Renal cortex interstitium (tissue), 11 donors: ENCODE measurements at regions not wholly inside any gene's neighbourhood (a gene's known extent, or its start where the extent isn't known, plus 50 kb on each side); places are given as distances from the start of the nearest gene placed in this dataset.
A peak's percentile ranks its signal among the peaks of the same experiment; 100 is the strongest.
"Not testable (repeated sequence)": the region's sequence is repeated elsewhere in the genome, so short reads cannot be mapped to it uniquely, and the experiment has no call there.

ENCODE experiments used
- DNase-seq, 11 donors: peaks; one replicate each; pipeline ENCODE4 v3.0.0-alpha.2; 2013; ENCODE audit warnings: low read depth in 9 of 11, low spot score in 4 of 11; ENCODE audit errors: extremely low read depth in 1 of 11

DNA sequence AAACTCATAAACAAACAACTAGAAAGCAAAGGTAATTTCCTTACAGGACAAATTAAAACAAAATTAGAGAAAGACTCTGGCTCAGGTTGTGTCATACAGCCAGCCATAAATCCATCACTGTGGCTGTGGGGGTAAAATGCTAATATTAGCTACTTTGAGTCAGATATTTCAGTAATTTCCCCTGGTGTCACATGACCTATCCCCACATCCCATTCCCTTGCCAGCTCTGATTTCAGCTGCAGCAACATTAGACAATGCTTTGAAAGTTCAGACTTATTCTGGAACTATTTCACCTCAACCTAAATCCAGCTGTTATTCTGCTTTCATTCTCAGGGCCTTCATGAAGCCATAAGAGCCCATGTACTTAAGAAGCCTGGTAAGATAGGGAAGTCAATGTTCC lies 55.3 kb downstream of the RPL10L start:
- DNase-seq: no peak

DNA sequence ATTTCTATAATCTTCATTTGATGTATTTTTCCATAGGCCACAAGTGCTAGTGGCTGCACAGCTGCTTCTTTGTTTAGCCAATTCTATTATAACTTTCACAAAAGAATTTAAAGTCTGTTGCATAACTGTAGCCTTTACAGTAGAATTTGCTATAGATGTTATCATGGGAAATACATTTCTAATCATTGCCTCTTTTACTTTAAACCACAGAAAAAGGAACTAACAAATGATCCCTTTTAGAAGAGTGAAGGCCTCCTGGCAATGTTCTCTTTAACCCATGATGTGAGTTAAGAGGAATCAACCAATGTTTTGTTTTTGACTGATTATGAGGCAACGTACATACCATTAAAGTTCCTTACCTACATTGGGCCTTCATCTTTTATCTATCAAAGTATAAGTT lies 68.8 kb downstream of the RPL10L start:
- no peak for DNase-seq

DNA sequence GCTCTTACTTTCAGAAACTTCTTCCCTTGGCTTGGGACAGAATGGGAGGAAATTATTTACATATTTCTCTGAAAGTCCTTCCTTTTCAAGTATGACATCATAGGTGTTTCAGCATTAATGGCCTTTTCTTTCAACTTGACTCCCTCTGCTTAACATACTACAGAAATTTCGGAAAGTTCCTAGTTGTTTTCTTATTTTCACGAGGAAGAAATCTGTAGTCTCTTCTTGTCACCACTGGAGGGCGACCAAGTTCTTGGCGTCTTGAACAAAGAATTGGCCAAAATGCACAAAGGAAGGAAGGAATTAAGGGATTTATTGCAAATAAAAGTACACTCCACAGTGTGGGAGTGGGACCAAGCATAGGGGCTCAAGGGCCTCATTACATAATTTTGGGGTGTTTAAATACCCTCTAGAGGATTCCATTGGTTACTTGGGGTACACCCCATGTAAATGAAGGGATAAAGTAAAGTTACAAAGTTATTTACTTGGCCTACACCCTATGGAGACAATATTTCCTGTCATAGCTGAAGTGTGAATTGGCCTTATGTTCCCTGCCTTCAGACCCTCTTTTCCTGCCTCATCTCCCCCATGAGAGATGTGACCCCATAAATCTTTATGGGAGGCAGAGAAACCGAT lies 70.4 kb downstream of the RPL10L start:
- no peak for DNase-seq

DNA sequence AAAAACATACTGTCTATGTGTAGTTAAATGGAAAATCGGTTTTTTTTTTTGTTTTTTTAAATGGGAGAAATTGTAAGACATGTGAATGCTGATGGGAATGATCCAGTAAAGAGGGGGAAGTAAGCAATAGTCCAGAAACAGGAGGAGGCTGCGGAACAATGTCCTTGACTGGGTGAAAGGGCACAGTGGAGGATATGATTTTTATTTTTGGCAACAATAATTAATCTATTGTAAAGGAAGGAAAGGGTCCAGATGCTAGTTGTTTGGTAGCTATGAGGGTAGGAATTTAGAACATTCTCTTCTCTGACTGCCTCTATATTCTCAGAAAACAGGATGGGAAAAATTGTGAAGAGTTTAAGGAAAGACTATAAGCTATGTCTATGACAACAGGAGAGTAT lies 76.6 kb downstream of the RPL10L start:
- no peak for DNase-seq

DNA sequence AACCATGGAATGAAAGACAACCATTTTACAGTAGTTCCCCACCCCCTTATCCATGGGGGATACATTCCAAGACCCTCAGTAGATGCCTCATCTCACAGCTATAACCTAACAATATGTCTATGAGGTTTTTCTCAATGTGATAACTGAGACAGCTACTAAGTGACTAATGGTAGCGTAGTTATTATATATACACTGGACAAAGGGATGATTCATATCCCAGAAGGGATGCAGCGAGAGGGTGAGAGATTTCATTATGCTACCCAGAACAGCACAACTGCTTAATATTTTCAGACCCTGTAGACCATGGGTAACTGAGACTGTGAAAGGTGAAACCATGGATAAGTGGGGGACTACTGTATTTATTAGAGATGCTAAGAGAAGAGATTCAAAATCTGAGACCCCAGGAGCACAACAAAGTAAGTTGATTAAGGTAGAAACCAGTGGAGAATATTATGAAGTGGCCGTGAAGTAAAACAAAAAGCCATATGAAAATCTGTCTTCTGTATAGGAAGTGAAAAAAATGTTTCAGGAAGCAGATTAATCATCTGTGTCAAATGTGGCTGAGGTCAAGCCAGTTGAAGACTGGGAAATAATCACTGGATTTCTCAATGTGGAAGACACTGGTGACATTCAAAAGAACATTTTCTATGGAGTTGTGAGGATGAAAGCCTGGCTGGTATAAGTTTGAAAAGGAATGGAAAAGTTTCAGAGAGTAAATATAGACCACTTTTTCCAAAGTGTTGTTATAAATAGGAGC lies 77.2 kb downstream of the RPL10L start:
- no peak for DNase-seq

DNA sequence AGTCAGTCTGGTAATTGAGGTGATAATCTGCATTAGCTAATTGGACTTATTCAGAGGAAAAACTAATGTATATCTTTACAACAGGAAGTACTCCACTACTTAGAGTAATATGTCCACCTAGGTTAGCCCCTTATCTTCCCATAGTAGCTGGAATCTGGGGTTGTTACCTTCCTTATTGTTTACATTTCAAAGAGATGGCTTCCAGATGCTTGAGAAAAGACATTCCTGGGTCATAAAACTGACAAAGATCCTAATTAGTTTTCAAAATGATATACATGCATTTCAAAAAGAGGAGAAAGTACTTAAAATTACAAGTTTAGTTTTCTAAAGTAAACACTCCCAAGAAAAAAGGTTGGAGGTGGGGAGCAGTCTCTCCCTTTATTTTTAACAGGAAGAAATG lies 78.1 kb downstream of the RPL10L start:
- peak in 6 of 11 donors; percentile 9 to 37 (median 26) for DNase-seq

DNA sequence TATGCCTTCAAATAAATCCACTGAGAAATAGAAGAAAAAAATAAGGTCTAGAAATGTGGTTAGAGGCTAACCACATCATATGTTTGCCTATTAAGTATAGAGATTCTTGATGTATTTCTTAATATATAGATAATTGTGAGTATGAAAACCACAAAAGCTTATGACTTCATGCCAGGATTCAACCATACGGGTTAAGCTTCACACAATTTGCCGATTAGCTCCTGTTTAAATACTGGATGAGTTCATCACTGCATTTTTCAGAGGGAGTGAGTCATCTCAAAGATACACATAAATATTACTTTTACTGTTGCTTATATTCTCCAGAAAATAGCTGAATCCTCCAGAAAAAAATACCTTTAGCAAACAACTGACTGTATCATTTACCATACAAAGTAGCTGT lies 79.6 kb downstream of the RPL10L start:
- no peak for DNase-seq

DNA sequence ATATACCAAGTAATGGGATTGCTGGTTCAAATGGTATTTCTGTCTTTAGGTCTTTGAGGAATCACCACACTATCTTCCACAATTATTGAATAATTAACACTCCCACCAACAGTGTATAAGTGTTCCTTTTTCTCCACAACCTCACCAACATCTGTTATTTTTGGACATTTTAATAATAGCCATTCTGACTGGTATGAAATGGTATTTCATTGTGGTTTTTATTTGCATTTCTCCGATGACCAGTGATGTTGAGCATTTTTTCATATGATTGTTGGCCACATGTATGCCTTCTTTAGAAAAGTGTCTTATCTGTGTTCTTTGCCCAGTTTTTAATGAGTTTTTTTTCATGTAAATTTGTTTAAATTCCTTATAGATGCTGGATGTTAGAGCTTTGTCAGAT lies 83.4 kb downstream of the RPL10L start:
- not testable (repeated sequence) for DNase-seq

DNA sequence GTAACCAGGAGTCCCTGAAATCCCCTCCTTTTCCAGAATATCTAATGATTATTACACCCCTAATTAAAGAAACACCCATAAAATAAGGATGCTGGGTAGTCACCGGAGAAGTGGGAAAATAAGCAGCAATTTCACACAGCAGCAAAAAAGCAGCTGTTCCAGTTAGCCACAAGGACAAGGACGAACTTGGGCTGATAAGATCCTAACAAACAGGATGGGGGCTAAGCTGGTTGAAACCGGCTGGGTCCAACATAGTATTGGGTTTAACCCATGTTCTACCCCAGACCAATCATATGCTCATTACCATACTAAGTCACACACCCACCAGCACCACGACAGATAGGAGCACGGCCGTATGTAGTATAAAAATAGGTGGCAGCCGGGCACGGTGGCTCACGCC lies 100.7 kb downstream of the RPL10L start:
- DNase-seq: no peak

DNA sequence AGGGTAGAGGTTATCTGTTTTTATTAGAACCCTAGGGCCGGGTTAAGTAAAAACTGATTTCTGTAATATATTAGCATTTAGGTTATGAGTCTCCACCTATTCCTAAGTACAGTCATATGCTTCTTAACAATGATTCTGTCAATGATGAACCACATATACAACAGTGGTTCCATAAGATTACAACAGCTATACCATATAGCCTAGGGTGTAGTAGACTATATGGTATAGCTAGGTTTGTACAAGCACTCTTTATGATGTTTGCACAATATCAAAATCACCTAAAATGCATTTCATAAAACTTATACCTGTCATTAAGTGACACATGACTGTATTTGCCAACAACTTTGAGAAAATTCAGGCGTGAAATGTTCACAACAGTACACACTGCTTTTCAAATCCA lies 110.6 kb downstream of the RPL10L start:
- no peak for DNase-seq

DNA sequence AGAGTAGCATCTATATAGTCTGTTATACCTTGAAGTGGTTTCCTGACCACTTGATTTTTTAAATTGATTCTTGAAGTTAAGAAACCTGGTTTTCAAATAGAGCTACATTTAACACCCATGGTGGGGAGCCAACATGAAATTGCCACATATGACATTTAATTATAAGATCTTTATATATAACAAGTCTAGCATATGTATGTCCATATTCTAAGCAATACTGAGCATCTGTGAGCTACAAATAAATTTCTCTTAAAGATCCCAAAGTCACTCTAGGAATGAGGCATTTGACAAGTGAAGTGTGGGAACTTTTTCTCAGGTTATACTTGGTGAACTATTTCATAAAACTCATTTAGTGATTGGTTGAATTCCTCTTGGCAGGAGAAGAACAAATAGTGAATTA lies 132.5 kb downstream of the RPL10L start:
- no peak for DNase-seq

DNA sequence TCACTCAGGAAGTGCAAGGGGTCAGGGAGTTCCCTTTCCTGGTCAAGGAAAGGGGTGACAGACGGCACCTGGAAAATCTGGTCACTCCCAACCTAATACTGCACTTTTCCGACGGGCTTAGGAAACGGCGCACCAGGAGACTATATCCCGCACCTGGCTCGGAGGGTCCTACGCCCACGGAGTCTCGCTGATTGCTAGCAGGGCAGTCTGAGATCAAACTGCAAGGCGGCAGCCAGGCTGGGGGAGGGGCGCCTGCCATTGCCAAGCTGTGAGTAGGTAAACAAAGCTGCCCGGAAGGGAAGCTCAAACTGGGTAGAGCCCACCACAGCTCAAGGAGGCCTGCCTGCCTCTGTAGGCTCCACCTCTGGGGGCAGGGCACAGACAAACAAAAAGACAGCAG lies 142.8 kb downstream of the RPL10L start:
- not testable (repeated sequence) for DNase-seq

DNA sequence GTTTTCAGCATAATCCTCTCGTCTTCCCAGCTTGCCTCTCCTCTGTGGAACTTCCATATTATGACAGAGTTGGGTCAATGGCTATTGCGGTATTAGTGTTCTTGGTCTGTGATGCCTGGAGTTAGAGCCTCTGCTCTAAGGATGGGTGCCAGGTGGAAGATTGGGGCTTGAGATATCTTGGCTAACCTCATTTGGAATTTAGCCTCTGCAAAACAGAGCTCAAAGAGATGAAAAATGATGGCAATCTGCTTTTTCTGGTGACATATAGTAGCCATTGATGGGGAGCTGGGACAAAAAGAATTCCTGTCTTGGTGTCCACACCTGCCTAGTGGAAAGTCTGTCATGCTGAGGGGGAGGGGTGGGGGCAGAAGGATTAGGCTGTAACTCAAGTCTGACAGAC lies 152.1 kb downstream of the RPL10L start:
- no peak for DNase-seq

DNA sequence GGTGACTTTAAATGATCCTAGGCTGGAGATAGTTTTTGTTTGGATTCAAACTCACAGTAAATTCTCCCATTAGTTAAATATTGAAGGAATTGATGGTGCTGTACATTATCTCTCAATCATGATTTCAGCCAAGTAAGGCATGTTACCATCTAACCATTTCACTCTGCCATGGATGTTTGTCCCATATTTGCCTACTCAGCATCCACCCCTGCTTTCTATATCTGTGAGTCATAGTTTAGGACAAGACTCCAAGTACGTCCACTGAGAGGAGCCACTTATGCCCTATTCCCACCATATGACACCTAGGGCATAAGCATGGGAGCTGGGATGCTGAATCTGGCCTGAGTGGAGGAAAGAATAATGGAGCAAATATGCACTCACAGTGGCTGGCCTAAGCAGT lies 155.2 kb downstream of the RPL10L start:
- no peak for DNase-seq

DNA sequence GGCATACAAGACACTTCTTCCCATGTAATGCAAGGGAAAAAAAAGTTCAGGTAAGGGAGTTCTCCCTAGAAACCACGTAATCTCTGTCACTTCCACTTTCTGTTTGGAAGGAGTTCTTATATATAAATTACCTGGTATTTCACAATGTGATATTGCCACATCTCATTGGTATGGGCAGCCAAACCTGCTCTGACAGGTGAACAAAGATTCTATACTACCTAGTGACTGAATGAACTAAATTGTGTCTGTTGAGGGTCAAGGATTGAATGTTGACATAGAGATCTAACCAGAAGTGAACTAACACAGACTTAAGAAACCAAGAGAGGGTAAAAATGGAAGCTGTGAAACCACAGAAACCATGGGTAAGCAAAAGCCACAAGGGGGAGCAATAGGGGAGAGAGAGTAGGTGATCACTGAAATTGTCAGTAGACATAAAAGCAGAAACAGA lies 161.3 kb downstream of the RPL10L start:
- peak in 3 of 11 donors; percentile 0 to 12 (median 1) for DNase-seq

DNA sequence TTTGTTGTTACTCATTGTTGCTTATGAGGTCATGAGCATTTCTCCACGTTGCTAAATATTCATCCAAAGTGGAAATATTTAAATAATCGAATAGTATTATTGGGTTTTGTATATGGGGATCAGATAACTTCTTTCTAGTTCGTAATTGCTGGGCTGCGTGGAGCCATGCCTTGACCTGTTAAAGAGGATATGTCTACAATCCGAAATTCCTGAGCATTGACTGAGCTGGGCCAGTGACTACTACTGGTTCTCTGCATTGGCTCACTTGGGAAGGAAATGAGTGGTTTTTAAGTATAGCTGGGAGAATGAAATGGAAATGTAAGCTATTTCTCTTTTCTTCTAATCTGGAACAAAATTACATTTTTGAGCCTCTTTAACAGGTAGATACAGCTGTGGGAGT lies 163.2 kb downstream of the RPL10L start:
- no peak for DNase-seq

DNA sequence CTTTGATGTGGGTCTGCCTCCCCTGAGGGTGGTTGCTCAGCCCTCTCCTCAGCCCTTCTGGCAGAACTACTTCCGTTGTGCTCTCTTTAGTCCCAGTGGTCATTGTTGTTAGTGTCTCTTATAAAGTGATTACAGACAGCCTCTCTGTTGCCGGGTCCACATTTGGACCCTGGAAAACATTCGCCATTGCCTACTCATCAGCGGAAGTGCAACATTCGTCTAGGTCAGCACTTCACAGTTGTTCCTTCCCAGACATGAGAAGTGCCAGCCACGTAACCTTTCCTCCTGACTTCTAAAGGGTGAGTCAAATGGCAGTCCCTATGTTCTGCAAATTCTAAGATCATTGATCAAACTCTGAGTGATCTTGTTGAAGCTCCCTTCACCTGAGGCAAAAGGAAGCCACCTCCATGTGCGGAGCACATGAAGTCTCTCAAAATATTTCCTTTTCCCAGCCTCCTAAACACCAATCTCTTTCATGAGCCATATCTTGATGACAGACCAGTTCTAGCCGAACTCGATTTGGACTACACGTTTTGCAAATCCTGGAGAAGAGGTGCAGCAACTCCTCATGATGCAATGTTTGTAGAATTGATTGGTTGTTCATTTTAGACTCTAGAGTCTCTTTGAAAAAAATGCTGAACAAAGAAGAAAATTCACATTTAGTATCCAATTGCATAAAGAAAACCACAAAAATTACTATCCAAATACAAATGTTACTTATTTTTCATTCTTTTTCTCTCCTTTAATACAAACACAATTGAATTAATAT lies 163.8 kb downstream of the RPL10L start:
- DNase-seq: no peak

DNA sequence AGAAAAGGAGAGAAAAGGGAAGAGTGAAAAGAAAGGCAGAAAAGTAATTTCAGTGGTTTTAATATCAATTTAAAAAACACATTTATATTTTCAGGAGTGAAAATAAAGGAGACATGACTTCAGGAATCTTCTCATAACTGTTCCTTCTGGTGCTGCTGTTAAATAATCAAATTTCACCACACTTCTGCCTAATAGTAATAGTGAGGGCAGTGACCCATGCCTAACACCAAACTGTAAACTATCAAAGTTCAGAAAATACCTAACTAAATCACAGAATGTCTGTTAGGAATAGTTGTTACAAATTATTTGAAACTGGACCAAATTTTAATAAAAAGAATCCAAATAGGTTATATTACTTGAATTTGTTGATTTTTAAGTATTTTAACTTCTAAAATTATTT lies 169.4 kb downstream of the RPL10L start:
- no peak for DNase-seq

DNA sequence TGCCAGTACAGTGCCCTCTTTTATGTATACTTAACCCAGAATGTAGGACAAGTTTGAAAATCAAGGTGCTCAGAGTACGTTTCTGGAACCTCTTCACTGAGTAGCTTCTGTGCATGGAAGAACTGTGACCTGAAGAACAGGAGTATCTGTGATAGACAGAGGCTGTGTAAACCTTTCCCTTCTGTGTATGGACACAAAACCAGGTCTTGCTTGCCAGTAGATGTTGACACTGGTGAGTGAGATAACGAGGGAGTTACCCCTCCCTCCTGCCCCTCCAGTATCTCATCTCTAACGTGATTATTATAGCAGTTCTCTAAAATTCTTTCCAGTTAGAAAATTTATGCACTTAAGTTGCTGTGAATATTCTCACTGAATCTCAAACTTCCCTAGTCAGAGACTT lies 170.8 kb downstream of the RPL10L start:
- no peak for DNase-seq

DNA sequence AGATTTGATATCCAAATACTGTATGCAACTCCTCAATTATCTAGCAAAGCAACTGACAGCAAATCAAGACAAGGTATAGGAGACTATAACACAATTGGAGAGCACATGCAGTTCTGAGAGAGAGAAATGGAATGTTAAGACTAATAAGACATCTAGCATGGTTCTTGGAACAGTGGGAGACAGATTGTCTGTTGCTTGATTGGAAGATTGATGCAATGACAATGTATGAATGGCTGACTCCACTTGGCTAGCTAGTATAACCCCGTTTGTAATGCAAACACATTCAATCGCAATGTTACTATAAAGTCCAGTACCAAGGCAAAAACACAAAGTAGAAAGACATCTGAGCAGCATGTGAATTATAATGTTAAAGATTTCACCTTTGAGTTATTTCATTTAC lies 179.3 kb downstream of the RPL10L start:
- DNase-seq: no peak
